ENCODE measurements at regions not wholly inside any gene's neighbourhood (a gene's known extent, or its start where the extent isn't known, plus 50 kb on each side); places are given as distances from the start of the nearest gene placed in this dataset.

DNA sequence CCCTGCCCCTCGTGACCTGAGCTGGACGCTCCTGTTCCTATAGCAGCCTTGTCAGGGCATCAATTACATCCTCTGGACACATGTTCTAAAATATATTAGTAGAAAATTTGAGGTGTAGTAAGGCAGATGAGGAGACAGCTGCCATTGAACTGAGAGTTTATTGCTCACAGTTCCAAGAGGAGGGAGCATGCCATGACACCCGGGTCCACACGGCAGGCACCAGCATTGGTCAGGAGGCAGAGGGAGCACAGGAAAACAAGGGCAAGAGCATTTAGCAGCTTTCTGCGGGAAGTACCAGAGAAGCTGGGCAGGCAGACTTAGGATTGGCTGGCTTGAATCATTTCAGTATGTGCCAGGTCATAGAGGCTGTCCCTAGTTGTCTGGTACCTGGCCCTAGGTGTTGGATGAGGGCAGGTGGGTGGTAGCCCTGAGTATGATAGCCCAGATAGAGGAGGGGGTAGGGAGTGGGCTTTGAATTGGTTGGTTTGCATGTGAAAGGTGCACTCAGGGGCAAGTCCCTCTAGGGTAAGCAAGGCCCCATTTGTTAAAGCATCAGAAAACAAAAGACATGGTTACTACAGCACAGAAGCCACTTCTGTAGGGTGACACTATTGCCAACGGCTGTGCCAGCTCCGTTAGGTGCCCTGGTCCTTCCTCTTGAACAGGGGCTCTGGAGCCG, 223.6 kb upstream of the RAB4A start:
- TF ChIP-seq YY1 (IDR thresholded peaks at IDR 0.05; ENCODE audit: insufficient read depth, insufficient read length) (no peak), SUZ12 (IDR thresholded peaks at IDR 0.05; ENCODE audit: extremely low read depth, insufficient read depth, insufficient read length) (no peak)

All from NT2/D1 (cell line).